ENCODE measurements at regions not wholly inside any gene's neighbourhood (a gene's known extent, or its start where the extent isn't known, plus 50 kb on each side); places are given as distances from the start of the nearest gene placed in this dataset.

- ATAC-seq (ENCODE audit: low FRiP score) (no peak), DNase-seq (no peak)
- Histone ChIP-seq H3K4me3 (ENCODE audit: low read length in 2 of 2) (no peak overlapping the region), H3K4me1 (ENCODE audit: control insufficient read depth in 1 of 2, insufficient read depth in 2 of 2, low read length in 2 of 2) (no peaks in the 10 kb centered on the region), H3K27me3 (ENCODE audit: control insufficient read depth in 1 of 2, insufficient read depth in 2 of 2, low read length in 1 of 2) (no peaks in the 10 kb centered on the region), H3K9me3 (ENCODE audit: control insufficient read depth, low read length) (no peaks in the 10 kb centered on the region), H3K36me3 (ENCODE audit: control insufficient read depth in 1 of 2, insufficient read depth in 2 of 2, low read length in 1 of 2) (no peaks in the 10 kb centered on the region), H3K27ac (ENCODE audit: low read depth in 1 of 2, low read length in 2 of 2) (no peak overlapping the region)
- intact Hi-C loops (cut with DNase I): no loop called here
- WGBS, 2 donors: 91 to 93% methylated on average over 5 of the region's 5 CpGs
Measured at GRCh38 chr6:21691685-21692346, 98.3 kb downstream of the SOX4 start.

DNA sequence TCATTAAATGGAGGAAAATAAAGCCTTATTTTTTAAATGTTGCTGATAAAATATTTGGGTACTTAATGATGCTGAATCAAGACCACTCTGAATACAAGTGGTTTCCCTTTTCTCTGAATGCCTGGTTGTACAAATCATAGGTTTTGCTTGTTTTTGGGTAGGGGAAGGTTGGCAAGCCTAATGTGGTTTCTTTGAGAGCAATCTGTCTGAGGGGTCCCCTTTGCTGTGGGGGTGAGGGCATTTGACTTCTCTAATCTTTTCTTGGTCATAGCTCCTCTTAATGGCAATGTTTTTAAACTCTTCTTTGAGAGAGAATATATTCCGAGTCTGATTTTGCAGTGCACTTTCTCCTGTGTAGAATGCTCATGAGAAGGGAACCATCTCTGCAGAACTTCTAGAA, 99.2 kb downstream of the SOX4 start:
- Histone ChIP-seq H3K36me3 (ENCODE audit: control insufficient read depth in 1 of 2, insufficient read depth in 2 of 2, low read length in 1 of 2) (no peaks in the 10 kb centered on the region), H3K27ac (ENCODE audit: low read depth in 1 of 2, low read length in 2 of 2) (no peak overlapping the region), H3K9me3 (ENCODE audit: control insufficient read depth, low read length) (no peaks in the 10 kb centered on the region), H3K4me1 (ENCODE audit: control insufficient read depth in 1 of 2, insufficient read depth in 2 of 2, low read length in 2 of 2) (no peaks in the 10 kb centered on the region), H3K27me3 (ENCODE audit: control insufficient read depth in 1 of 2, insufficient read depth in 2 of 2, low read length in 1 of 2) (no peaks in the 10 kb centered on the region), H3K4me3 (ENCODE audit: low read length in 2 of 2) (no peak overlapping the region)
- 49 to 68% methylated on average over 1 of the region's 1 CpG for WGBS, 2 donors
- intact Hi-C loops (cut with DNase I): no loop called here
- ATAC-seq (ENCODE audit: low FRiP score): no peak
- no peak for DNase-seq

- DNase-seq (no peak), ATAC-seq (ENCODE audit: low FRiP score) (no peak)
- intact Hi-C loops (cut with DNase I): no loop called here
- H3K36me3 ChIP-seq (ENCODE audit: control insufficient read depth in 1 of 2, insufficient read depth in 2 of 2, low read length in 1 of 2): no peaks in the 10 kb centered on the region
- no peak overlapping the region for H3K4me3 ChIP-seq (ENCODE audit: low read length in 2 of 2)
- H3K4me1 ChIP-seq (ENCODE audit: control insufficient read depth in 1 of 2, insufficient read depth in 2 of 2, low read length in 2 of 2): no peaks in the 10 kb centered on the region
- no peaks in the 10 kb centered on the region for H3K27me3 ChIP-seq (ENCODE audit: control insufficient read depth in 1 of 2, insufficient read depth in 2 of 2, low read length in 1 of 2)
- 91 to 94% methylated on average over 2 of the region's 2 CpGs for WGBS, 2 donors
- no peak overlapping the region for H3K27ac ChIP-seq (ENCODE audit: low read depth in 1 of 2, low read length in 2 of 2)
- no peaks in the 10 kb centered on the region for H3K9me3 ChIP-seq (ENCODE audit: control insufficient read depth, low read length)
Measured at GRCh38 chr6:21694168-21694567, 100.6 kb downstream of the SOX4 start.

- Histone ChIP-seq H3K36me3 (ENCODE audit: control insufficient read depth in 1 of 2, insufficient read depth in 2 of 2, low read length in 1 of 2) (no peaks in the 10 kb centered on the region), H3K4me1 (ENCODE audit: control insufficient read depth in 1 of 2, insufficient read depth in 2 of 2, low read length in 2 of 2) (peaks cover 0 to 14% of the 10 kb centered on the region in 2 donors), H3K27me3 (ENCODE audit: control insufficient read depth in 1 of 2, insufficient read depth in 2 of 2, low read length in 1 of 2) (no peaks in the 10 kb centered on the region), H3K9me3 (ENCODE audit: control insufficient read depth, low read length) (no peaks in the 10 kb centered on the region), H3K27ac (ENCODE audit: low read depth in 1 of 2, low read length in 2 of 2) (no peak overlapping the region), H3K4me3 (ENCODE audit: low read length in 2 of 2) (no peak overlapping the region)
- WGBS, 2 donors: 4 to 8% methylated on average over 3 of the region's 3 CpGs
- ATAC-seq (ENCODE audit: low FRiP score) (no peak), DNase-seq (no peak)
- intact Hi-C loops (cut with DNase I): no loop called here
Measured at GRCh38 chr6:21707524-21708319, 114.2 kb downstream of the SOX4 start.

DNA sequence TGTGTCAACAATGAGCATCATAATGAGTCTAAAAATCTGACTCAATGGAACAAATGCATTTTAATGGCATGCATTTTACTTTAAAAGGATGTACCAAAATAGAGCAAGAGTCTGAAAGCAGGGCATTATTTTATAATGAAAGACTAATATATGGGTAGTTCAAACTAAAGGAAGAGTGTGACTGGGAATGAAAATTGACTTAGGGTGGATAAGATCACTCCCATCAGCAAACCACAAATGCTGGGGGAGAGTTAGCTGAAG, 114.7 kb downstream of the SOX4 start:
- Histone ChIP-seq H3K4me1 (ENCODE audit: control insufficient read depth in 1 of 2, insufficient read depth in 2 of 2, low read length in 2 of 2) (peaks cover 0 to 14% of the 10 kb centered on the region in 2 donors), H3K36me3 (ENCODE audit: control insufficient read depth in 1 of 2, insufficient read depth in 2 of 2, low read length in 1 of 2) (no peaks in the 10 kb centered on the region), H3K27ac (ENCODE audit: low read depth in 1 of 2, low read length in 2 of 2) (no peak overlapping the region), H3K9me3 (ENCODE audit: control insufficient read depth, low read length) (no peaks in the 10 kb centered on the region), H3K4me3 (ENCODE audit: low read length in 2 of 2) (no peak overlapping the region), H3K27me3 (ENCODE audit: control insufficient read depth in 1 of 2, insufficient read depth in 2 of 2, low read length in 1 of 2) (no peaks in the 10 kb centered on the region)
- intact Hi-C loops (cut with DNase I): no loop called here
- no peak for DNase-seq
- ATAC-seq (ENCODE audit: low FRiP score): no peak

DNA sequence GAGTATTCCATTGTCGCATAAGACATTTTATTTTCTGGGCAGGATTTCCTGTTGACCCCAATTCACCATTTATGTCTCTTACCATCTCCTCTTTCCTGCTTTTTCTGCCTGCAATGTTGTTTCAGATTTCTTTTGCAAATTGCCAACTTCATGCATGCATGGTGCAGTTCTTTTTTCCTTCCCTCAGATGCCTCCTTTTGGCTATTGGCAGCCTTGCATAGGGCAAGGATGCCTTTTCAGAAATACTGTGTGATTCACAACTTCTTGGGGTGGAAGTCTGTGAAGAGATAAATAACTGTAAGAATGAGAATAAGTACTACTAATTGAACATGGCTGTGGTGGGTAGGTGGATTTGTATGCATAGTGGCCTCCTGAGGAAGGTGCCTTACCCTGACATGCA, 116.7 kb downstream of the SOX4 start:
- DNase-seq (no peak), ATAC-seq (ENCODE audit: low FRiP score) (no peak)
- Histone ChIP-seq H3K9me3 (ENCODE audit: control insufficient read depth, low read length) (no peaks in the 10 kb centered on the region), H3K4me3 (ENCODE audit: low read length in 2 of 2) (no peak overlapping the region), H3K36me3 (ENCODE audit: control insufficient read depth in 1 of 2, insufficient read depth in 2 of 2, low read length in 1 of 2) (no peaks in the 10 kb centered on the region), H3K27me3 (ENCODE audit: control insufficient read depth in 1 of 2, insufficient read depth in 2 of 2, low read length in 1 of 2) (no peaks in the 10 kb centered on the region), H3K4me1 (ENCODE audit: control insufficient read depth in 1 of 2, insufficient read depth in 2 of 2, low read length in 2 of 2) (peaks cover 0 to 14% of the 10 kb centered on the region in 2 donors), H3K27ac (ENCODE audit: low read depth in 1 of 2, low read length in 2 of 2) (no peak overlapping the region)
- 81 to 93% methylated on average over 1 of the region's 1 CpG for WGBS, 2 donors
- intact Hi-C loops (cut with DNase I): no loop called here

DNA sequence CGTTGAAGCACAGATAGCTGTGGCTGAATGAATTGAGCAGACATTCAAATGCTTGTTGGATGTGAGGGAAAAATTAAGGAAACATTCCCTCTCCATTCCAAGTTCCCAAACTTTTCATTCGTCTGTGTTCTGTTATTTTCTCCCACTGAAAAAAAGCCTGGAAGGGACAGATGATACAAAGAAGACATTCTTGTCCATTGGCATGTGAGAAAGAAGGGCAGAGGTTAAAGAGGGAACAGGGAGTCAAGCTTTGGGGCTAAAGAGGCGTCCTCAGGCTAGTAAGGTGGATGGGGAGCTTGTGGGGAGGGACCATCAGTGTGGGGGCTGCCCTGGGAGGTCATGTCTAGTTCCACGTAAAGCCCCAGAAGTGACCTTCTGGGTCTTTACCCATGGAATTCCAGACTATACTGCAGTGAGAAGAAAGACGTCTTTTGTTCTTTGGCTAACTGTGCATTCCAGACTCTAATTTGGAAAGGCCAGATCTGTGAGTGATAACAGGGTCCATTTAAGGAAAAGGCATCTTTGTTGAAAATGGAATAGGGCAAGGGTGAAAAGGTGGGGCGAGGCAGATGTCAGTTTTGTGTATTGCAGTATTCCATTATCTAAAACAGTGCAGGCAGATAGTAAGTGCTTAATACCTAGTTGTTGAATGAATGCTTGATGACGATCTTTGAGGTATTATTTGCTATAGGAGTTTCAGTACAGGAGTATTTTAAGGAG, 117.5 kb downstream of the SOX4 start:
- DNase-seq (no peak), ATAC-seq (ENCODE audit: low FRiP score) (no peak)
- 43 to 56% methylated on average over 7 of the region's 7 CpGs for WGBS, 2 donors
- H3K27ac ChIP-seq (ENCODE audit: low read depth in 1 of 2, low read length in 2 of 2): no peak overlapping the region
- H3K27me3 ChIP-seq (ENCODE audit: control insufficient read depth in 1 of 2, insufficient read depth in 2 of 2, low read length in 1 of 2): no peaks in the 10 kb centered on the region
- no peaks in the 10 kb centered on the region for H3K9me3 ChIP-seq (ENCODE audit: control insufficient read depth, low read length)
- H3K4me3 ChIP-seq (ENCODE audit: low read length in 2 of 2): no peak overlapping the region
- no peaks in the 10 kb centered on the region for H3K36me3 ChIP-seq (ENCODE audit: control insufficient read depth in 1 of 2, insufficient read depth in 2 of 2, low read length in 1 of 2)
- peaks cover 0 to 14% of the 10 kb centered on the region in 2 donors for H3K4me1 ChIP-seq (ENCODE audit: control insufficient read depth in 1 of 2, insufficient read depth in 2 of 2, low read length in 2 of 2)
- intact Hi-C loops (cut with DNase I): no loop called here

DNA sequence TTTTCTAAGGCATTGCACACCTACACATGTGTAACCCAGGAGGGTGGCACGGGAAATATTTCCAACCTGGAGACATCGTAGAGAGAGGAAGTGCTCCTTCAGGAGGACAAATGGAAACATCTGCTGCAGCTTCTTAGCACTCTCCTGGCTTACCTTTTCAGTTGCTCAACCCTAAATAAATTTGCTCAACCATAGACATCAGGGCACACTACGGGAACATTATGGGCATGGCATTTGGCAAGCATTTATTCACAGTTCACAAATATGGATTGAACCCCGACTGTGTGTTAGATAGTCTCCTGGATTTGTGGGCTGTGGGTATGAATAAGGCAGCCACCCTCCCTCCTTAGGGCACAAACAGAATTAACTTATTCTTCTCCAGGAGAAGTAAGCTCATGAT, 118.7 kb downstream of the SOX4 start:
- ATAC-seq (ENCODE audit: low FRiP score) (no peak), DNase-seq (no peak)
- Histone ChIP-seq H3K4me3 (ENCODE audit: low read length in 2 of 2) (no peak overlapping the region), H3K27me3 (ENCODE audit: control insufficient read depth in 1 of 2, insufficient read depth in 2 of 2, low read length in 1 of 2) (no peaks in the 10 kb centered on the region), H3K9me3 (ENCODE audit: control insufficient read depth, low read length) (no peaks in the 10 kb centered on the region), H3K4me1 (ENCODE audit: control insufficient read depth in 1 of 2, insufficient read depth in 2 of 2, low read length in 2 of 2) (peaks cover 0 to 14% of the 10 kb centered on the region in 2 donors), H3K27ac (ENCODE audit: low read depth in 1 of 2, low read length in 2 of 2) (no peak overlapping the region), H3K36me3 (ENCODE audit: control insufficient read depth in 1 of 2, insufficient read depth in 2 of 2, low read length in 1 of 2) (no peaks in the 10 kb centered on the region)
- intact Hi-C loops (cut with DNase I): no loop called here
- WGBS, 2 donors: 77 to 84% methylated on average over 4 of the region's 4 CpGs

DNA sequence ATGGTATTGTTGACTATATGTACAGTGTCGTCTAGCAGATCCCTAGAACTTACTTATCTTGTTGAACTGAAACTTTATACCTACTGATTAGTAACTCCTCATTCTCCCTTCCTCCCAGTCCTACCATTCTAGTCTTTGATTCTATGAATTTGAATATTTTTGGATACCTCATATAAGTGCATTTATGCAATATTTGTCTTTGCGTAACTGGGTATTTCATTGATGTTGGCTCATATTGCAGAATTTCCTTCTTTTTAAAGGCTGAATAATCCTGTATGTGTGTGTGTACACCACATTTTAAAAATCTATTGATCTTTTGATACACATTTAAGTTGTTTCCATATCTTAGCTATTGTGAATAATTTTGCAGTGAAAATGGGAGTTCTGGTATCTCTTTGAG, 119.9 kb downstream of the SOX4 start:
- Histone ChIP-seq H3K9me3 (ENCODE audit: control insufficient read depth, low read length) (no peaks in the 10 kb centered on the region), H3K4me1 (ENCODE audit: control insufficient read depth in 1 of 2, insufficient read depth in 2 of 2, low read length in 2 of 2) (peaks cover 0 to 9% of the 10 kb centered on the region in 2 donors), H3K4me3 (ENCODE audit: low read length in 2 of 2) (no peak overlapping the region), H3K27me3 (ENCODE audit: control insufficient read depth in 1 of 2, insufficient read depth in 2 of 2, low read length in 1 of 2) (no peaks in the 10 kb centered on the region), H3K36me3 (ENCODE audit: control insufficient read depth in 1 of 2, insufficient read depth in 2 of 2, low read length in 1 of 2) (no peaks in the 10 kb centered on the region), H3K27ac (ENCODE audit: low read depth in 1 of 2, low read length in 2 of 2) (no peak overlapping the region)
- 90 to 96% methylated on average over 2 of the region's 2 CpGs for WGBS, 2 donors
- ATAC-seq (ENCODE audit: low FRiP score): no peak
- intact Hi-C loops (cut with DNase I): no loop called here
- DNase-seq: no peak

Data from aorta (tissue), 5 donors.